PC-9 (cell line): ENCODE measurements at regions not wholly inside any gene's neighbourhood (a gene's known extent, or its start where the extent isn't known, plus 50 kb on each side); places are given as distances from the start of the nearest gene placed in this dataset.

Experiments
- BruUV-seq: library from RNA; stranded (reverse); fragments of 400-500 nt; replicated peaks from 2 replicates; lab custom pipeline; 2021; lab: Mats Ljungman, UMichigan
- CTCF ChIA-PET: fragments of 300-600 bp; sonication (Branson Sonifier 250); formaldehyde crosslinking; loops from one replicate; lab custom pipeline; 2022; ENCODE audit warnings: antibody characterized with exemption; lab: Charles Lee
- POLR2A ChIA-PET: fragments of 300-600 bp; sonication (Branson Sonifier 250); formaldehyde crosslinking; loops from one replicate; lab custom pipeline; 2022; ENCODE audit warnings: antibody characterized with exemption; ENCODE audit not compliant: unreplicated experiment; lab: Charles Lee
- DNase-seq, 2 experiments: peaks; one replicate each; pipeline versions ENCODE4 v3.0.0 to v3.0.0-alpha.2; 2015 to 2022; ENCODE audit warnings: mixed read lengths in 1 of 2
- H2AFZ ChIP-seq: fragments of 200-600 bp; sonication (generic); 2 replicates; pipeline ENCODE4 v1.8.1; 2017; ENCODE audit warnings: antibody characterized with exemption
- H3F3A ChIP-seq: fragments of 200-600 bp; sonication (generic); 2 replicates; pipeline ENCODE4 v1.8.1; 2017; ENCODE audit warnings: antibody characterized with exemption, mild to moderate bottlenecking, low read depth; ENCODE audit not compliant: insufficient read depth
- H3K27ac ChIP-seq: fragments of 200-600 bp; sonication (generic); 2 replicates; pipeline ENCODE4 v1.6.1; 2016; ENCODE audit warnings: mixed run types
- H3K27me3 ChIP-seq: fragments of 200-600 bp; sonication (generic); 2 replicates; pipeline ENCODE4 v1.6.1; 2016; ENCODE audit warnings: low read depth, mixed run types; ENCODE audit not compliant: insufficient read depth
- H3K36me3 ChIP-seq: fragments of 200-600 bp; sonication (generic); 2 replicates; pipeline ENCODE4 v1.6.1; 2016; ENCODE audit warnings: low read depth, mixed run types
- H3K4me1 ChIP-seq: fragments of 200-600 bp; sonication (generic); replicated peaks from 2 replicates; pipeline ENCODE4 v1.6.1; 2016; ENCODE audit warnings: mixed run types; ENCODE audit not compliant: insufficient read depth
- H3K4me2 ChIP-seq: fragments of 200-600 bp; sonication (generic); 2 replicates; pipeline ENCODE4 v1.6.1; 2017; ENCODE audit warnings: mixed run types
- H3K4me3 ChIP-seq: fragments of 200-600 bp; sonication (generic); 2 replicates; pipeline ENCODE4 v1.6.1; 2016; ENCODE audit warnings: mixed run types
- H3K79me2 ChIP-seq: fragments of 200-600 bp; sonication (generic); 2 replicates; pipeline ENCODE4 v1.6.1; 2017; ENCODE audit warnings: low read depth, mixed run types
- H3K9me2 ChIP-seq: fragments of 200-600 bp; sonication (generic); 2 replicates; pipeline ENCODE4 v1.8.1; 2017; ENCODE audit warnings: mild to moderate bottlenecking; ENCODE audit not compliant: insufficient read depth
- H3K9me3 ChIP-seq: fragments of 200-600 bp; sonication (generic); 2 replicates; pipeline ENCODE4 v1.8.1; 2016; ENCODE audit warnings: low read depth; ENCODE audit not compliant: insufficient read depth
- H4K20me1 ChIP-seq: fragments of 200-600 bp; sonication (generic); 2 replicates; pipeline ENCODE4 v1.8.1; 2017; ENCODE audit not compliant: insufficient read depth
- EZH2 ChIP-seq: fragments of 200-600 bp; sonication (generic); IDR thresholded peaks from 2 replicates; pipeline ENCODE4 v1.8.0; 2017; ENCODE audit warnings: antibody characterized with exemption, low read depth
- intact Hi-C: fragments of 100-400 bp; cut with micrococcal nuclease; formaldehyde crosslinking; loops from one replicate; pipeline ENCODE4 v1.10.0; 2022; ENCODE audit not compliant: unreplicated experiment
- TF ChIP-seq, protein P1 (sequence below): fragments of 200-600 bp; sonication (generic); conservative IDR thresholded peaks from 2 replicates; pipeline ENCODE4 v1.6.1; 2017; ENCODE audit warnings: mixed run types, antibody characterized with exemption, mild to moderate bottlenecking, moderate library complexity

DNA sequence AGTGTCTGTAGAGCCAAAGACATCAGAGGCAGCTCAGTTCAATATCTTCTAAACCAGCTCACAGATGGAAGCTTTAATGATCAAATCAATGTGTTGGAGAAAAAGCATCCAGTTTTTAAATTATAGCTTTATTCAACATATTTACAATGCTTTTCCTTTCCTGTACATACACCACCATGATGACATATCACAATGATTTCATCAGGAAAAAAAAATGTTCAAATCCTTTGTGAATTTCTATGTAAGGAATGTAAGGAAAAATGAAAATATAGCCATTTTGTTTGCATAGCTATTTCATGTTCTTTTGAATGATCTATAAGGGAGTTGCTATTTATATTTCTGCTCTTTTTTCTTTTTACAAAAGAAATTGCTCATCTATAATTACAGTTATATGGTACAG lies 134.7 kb upstream of the CDH20 start:
- H3K9me3 ChIP-seq = no peaks in the 10 kb centered on the region
- no peak overlapping the region for H3K4me2 ChIP-seq
- ChIA-PET POLR2A (no interaction called here), CTCF (no interaction called here)
- H3K36me3 ChIP-seq = no peaks in the 10 kb centered on the region
- H3F3A ChIP-seq = no peaks in the 10 kb centered on the region
- no peak overlapping the region for H3K27ac ChIP-seq
- H3K4me1 ChIP-seq = no peaks in the 10 kb centered on the region
- no peaks in the 10 kb centered on the region for H3K79me2 ChIP-seq
- H2AFZ ChIP-seq = no peak overlapping the region
- intact Hi-C loops = no loop called here
- no peak overlapping the region for H3K4me3 ChIP-seq
- no peaks in the 10 kb centered on the region for H4K20me1 ChIP-seq
- no peak for DNase-seq
- H3K9me2 ChIP-seq = no peaks in the 10 kb centered on the region
- TF ChIP-seq, protein P1, sequence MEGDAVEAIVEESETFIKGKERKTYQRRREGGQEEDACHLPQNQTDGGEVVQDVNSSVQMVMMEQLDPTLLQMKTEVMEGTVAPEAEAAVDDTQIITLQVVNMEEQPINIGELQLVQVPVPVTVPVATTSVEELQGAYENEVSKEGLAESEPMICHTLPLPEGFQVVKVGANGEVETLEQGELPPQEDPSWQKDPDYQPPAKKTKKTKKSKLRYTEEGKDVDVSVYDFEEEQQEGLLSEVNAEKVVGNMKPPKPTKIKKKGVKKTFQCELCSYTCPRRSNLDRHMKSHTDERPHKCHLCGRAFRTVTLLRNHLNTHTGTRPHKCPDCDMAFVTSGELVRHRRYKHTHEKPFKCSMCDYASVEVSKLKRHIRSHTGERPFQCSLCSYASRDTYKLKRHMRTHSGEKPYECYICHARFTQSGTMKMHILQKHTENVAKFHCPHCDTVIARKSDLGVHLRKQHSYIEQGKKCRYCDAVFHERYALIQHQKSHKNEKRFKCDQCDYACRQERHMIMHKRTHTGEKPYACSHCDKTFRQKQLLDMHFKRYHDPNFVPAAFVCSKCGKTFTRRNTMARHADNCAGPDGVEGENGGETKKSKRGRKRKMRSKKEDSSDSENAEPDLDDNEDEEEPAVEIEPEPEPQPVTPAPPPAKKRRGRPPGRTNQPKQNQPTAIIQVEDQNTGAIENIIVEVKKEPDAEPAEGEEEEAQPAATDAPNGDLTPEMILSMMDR = no peak
- no peak for TF ChIP-seq EZH2
- H3K27me3 ChIP-seq = no peaks in the 10 kb centered on the region
- BruUV-seq = no TSS peak

DNA sequence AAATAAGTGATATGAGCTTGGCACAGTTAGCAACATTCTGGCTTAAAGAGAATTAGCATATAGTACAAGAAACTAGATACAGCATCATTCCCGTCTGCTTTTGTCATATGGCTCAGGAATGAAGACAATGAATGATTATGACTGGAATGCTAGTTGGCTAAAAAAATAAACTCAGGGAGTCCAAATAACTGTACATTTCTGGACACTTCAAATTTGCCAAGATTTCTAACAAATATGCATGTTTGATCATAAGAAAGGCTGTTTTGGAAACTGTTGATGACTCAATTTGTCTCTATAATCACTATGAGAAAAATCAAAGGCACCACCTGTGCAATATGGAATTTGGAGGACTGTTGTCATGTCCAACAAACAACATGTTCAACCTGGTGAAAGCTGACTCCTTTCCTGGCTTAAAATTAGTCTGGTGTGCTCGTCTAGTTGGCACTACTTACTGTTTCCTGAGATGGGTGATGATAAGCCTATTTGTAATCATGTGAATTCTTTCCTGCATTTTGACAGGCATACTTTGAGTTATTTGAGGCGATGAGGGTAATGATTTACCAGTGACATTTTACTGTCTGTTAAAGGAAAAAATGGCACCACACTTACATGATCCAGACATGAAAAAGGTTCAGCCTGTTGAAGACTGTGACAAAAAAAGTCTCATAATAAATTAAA lies 133.9 kb upstream of the CDH20 start:
- no peaks in the 10 kb centered on the region for H3K79me2 ChIP-seq
- H4K20me1 ChIP-seq = no peaks in the 10 kb centered on the region
- DNase-seq = no peak
- no peaks in the 10 kb centered on the region for H3K36me3 ChIP-seq
- POLR2A ChIA-PET = no interaction called here
- TF ChIP-seq, protein P1 = no peak
- TF ChIP-seq EZH2 = no peak
- H3K4me3 ChIP-seq = no peak overlapping the region
- H3K4me2 ChIP-seq = no peak overlapping the region
- BruUV-seq = no TSS peak
- H2AFZ ChIP-seq = no peak overlapping the region
- H3K4me1 ChIP-seq = no peaks in the 10 kb centered on the region
- H3K27ac ChIP-seq = no peak overlapping the region
- no peaks in the 10 kb centered on the region for H3K9me2 ChIP-seq
- no peaks in the 10 kb centered on the region for H3K9me3 ChIP-seq
- H3F3A ChIP-seq = no peaks in the 10 kb centered on the region
- intact Hi-C loops = no loop called here
- CTCF ChIA-PET = no interaction called here
- no peaks in the 10 kb centered on the region for H3K27me3 ChIP-seq

DNA sequence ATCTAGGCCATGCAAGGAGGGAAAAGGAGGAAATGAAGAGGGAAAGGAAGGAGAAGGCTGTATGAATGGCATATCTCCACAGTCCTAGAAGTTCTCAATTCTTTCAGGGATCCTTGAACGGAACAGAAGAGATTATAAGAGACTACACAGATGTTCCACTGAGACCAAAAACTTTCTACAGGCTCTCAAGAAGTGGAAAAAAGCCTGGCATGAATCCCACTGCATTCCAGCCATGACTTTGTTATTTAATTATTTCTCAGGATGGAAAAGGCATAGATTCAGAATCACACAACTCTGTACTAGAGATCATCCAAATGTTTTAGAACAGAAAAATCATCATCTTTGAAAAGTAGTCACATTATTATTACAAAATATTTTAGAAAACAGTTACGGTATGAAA lies 131.7 kb upstream of the CDH20 start:
- POLR2A ChIA-PET = no interaction called here
- Histone ChIP-seq H3K36me3 (no peaks in the 10 kb centered on the region), H3K79me2 (no peaks in the 10 kb centered on the region), H3K9me3 (no peaks in the 10 kb centered on the region), H2AFZ (no peak overlapping the region), H3F3A (no peaks in the 10 kb centered on the region), H3K4me2 (no peak overlapping the region), H3K4me3 (no peak overlapping the region), H3K4me1 (no peaks in the 10 kb centered on the region), H3K27ac (no peak overlapping the region), H3K9me2 (no peaks in the 10 kb centered on the region), H4K20me1 (no peaks in the 10 kb centered on the region), H3K27me3 (no peaks in the 10 kb centered on the region)
- no TSS peak for BruUV-seq
- no peak for DNase-seq
- intact Hi-C loops = no loop called here
- TF ChIP-seq EZH2 = no peak
- TF ChIP-seq, protein P1 = no peak
- CTCF ChIA-PET = no interaction called here
